ENCODE measurements at regions not wholly inside any gene's neighbourhood (a gene's known extent, or its start where the extent isn't known, plus 50 kb on each side); places are given as distances from the start of the nearest gene placed in this dataset.
A peak's percentile ranks its signal among the peaks of the same experiment; 100 is the strongest.
"Not testable (repeated sequence)": the region's sequence is repeated elsewhere in the genome, so short reads cannot be mapped to it uniquely, and the experiment has no call there.

GRCh38 chr6:62775427-62776022 lies 435.7 kb upstream of the FKBP1C start:
- Histone ChIP-seq H3K36me3 (no peaks in the 10 kb centered on the region), H3K9me3 (no peaks in the 10 kb centered on the region), H3K27me3 (no peaks in the 10 kb centered on the region), H3K27ac (no peak overlapping the region), H3K4me1 (no peaks in the 10 kb centered on the region), H3K4me3 (replicated peaks in 1 of 3) (no peak overlapping the region)
- TF ChIP-seq CTCF (IDR thresholded peaks at IDR 0.05): peak in 5 of 6 experiments; percentile 15 to 65 (median 58)
- no peak for TF ChIP-seq POLR2A (IDR thresholded peaks at IDR 0.05)
- 51 to 52% methylated on average over 5 of the region's 5 CpGs for WGBS, 2 donors
- DNase-seq: no peak
- intact Hi-C loops (cut with DNase I): no loop called here

DNA sequence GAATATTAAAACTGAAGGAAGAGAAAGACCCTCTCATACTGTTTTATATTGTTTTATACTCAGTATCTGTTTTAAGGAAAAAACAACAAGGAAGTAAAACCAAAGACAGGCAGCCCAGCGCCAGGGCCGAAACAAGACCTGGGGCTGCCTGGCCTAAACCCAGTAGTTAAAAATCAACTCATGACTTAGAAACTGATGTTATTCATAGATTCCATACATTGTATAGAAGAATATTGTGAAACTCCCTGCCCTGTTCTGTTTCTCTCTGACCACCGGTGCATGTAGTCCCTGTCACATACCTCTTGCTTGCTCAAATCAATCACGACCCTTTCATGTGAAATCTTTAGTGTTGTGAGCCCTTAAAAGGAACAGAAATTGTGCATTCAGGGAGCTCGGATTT lies 445.1 kb upstream of the FKBP1C start:
- H3K36me3 ChIP-seq; H3K27me3 ChIP-seq; intact Hi-C loops (cut with DNase I); DNase-seq; H3K9me3 ChIP-seq; H3K4me3 ChIP-seq (replicated peaks in 1 of 3); H3K27ac ChIP-seq; H3K4me1 ChIP-seq: not testable (repeated sequence)
- 80 to 84% methylated on average over 5 of the region's 5 CpGs for WGBS, 2 donors

DNA sequence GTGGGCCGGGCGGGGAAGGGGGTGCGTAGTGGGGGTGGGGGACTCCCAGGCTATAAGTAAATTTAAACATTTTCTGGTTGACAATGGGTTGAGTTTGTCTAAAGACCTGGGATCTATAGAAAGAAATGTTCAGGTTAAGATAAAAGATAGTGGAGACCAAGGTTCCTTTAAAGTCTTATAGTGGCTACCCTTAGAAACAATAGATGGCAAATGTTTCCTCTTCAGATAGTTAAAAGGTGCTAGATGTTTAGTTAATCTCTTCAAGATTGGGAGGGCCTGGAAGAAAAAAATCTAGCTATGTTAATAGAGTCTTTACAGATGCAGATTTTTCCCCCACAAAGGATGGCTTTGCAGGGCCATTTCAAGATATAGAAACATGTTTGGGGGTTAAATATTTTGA lies 446.4 kb upstream of the FKBP1C start:
- H3K9me3 ChIP-seq: no peaks in the 10 kb centered on the region
- no peaks in the 10 kb centered on the region for H3K27me3 ChIP-seq
- H3K36me3 ChIP-seq: no peaks in the 10 kb centered on the region
- TF ChIP-seq POLR2A (IDR thresholded peaks at IDR 0.05): no peak
- no peak for TF ChIP-seq CTCF (IDR thresholded peaks at IDR 0.05)
- no peak overlapping the region for H3K4me3 ChIP-seq (replicated peaks in 1 of 3)
- intact Hi-C loops (cut with DNase I): no loop called here
- 78 to 91% methylated on average over 3 of the region's 3 CpGs for WGBS, 2 donors
- H3K4me1 ChIP-seq: no peaks in the 10 kb centered on the region
- no peak overlapping the region for H3K27ac ChIP-seq
- no peak for DNase-seq

GRCh38 chr6:62763125-62763912 lies 447.9 kb upstream of the FKBP1C start:
- no peaks in the 10 kb centered on the region for H3K9me3 ChIP-seq
- H3K27ac ChIP-seq: no peak overlapping the region
- 66 to 73% methylated on average over 2 of the region's 2 CpGs for WGBS, 2 donors
- no peak for DNase-seq
- H3K36me3 ChIP-seq: no peaks in the 10 kb centered on the region
- H3K27me3 ChIP-seq: no peaks in the 10 kb centered on the region
- no peak overlapping the region for H3K4me3 ChIP-seq (replicated peaks in 1 of 3)
- no peaks in the 10 kb centered on the region for H3K4me1 ChIP-seq
- TF ChIP-seq CTCF (IDR thresholded peaks at IDR 0.05): no peak
- TF ChIP-seq POLR2A (IDR thresholded peaks at IDR 0.05): no peak
- intact Hi-C loops (cut with DNase I): no loop called here

GRCh38 chr6:62746968-62747367 lies 460.9 kb upstream of the KHDRBS2 start:
- intact Hi-C loops (cut with DNase I): no loop called here
- Histone ChIP-seq H3K9me3 (no peaks in the 10 kb centered on the region), H3K27ac (no peak overlapping the region), H3K4me1 (no peaks in the 10 kb centered on the region), H3K27me3 (no peaks in the 10 kb centered on the region), H3K4me3 (replicated peaks in 1 of 3) (no peak overlapping the region), H3K36me3 (no peaks in the 10 kb centered on the region)
- 81 to 83% methylated on average over 1 of the region's 1 CpG for WGBS, 2 donors
- no peak for TF ChIP-seq POLR2A (IDR thresholded peaks at IDR 0.05)
- no peak for TF ChIP-seq CTCF (IDR thresholded peaks at IDR 0.05)
- DNase-seq: no peak

Data from thyroid gland (tissue), 4 donors.